CD4-positive, alpha-beta memory T cell (primary cell): ENCODE measurements at regions not wholly inside any gene's neighbourhood (a gene's known extent, or its start where the extent isn't known, plus 50 kb on each side); places are given as distances from the start of the nearest gene placed in this dataset.

Experiments used
- CTCF ChIA-PET: fragments of 350-600 bp; sonication (Branson Sonifier 250); formaldehyde crosslinking; loops from one replicate; lab custom pipeline; 2021; ENCODE audit warnings: inconsistent platforms; ENCODE audit not compliant: partially characterized antibody; lab: Charles Lee
- POLR2A ChIA-PET: fragments of 350-600 bp; sonication (Branson Sonifier 250); formaldehyde crosslinking; loops from one replicate; lab custom pipeline; 2021; ENCODE audit not compliant: partially characterized antibody; lab: Charles Lee
- DNase-seq, 5 donors: peaks; one replicate each; pipeline versions ENCODE4 v3.0.0 to v3.0.0-alpha.2; 2020 to 2022; ENCODE audit warnings: mixed read lengths in 1 of 5
- H3K27ac ChIP-seq: one replicate; pipeline ENCODE4 v1.7.0; 2013; ENCODE audit warnings: low read depth, low read length
- H3K27me3 ChIP-seq: 2 replicates; pipeline ENCODE4 v1.7.0; 2013; ENCODE audit warnings: mild to moderate bottlenecking, low read length, moderate library complexity; ENCODE audit not compliant: insufficient read depth
- H3K36me3 ChIP-seq: 2 replicates; pipeline ENCODE4 v1.7.0; 2013; ENCODE audit warnings: mild to moderate bottlenecking, low read length, moderate library complexity; ENCODE audit not compliant: insufficient read depth
- H3K4me1 ChIP-seq: 2 replicates; pipeline ENCODE4 v1.7.0; 2013; ENCODE audit warnings: mild to moderate bottlenecking, low read length, moderate library complexity; ENCODE audit not compliant: insufficient read depth
- H3K4me3 ChIP-seq, 2 donors: one replicate each; pipeline ENCODE4 v1.7.0; 2013; ENCODE audit warnings: low read length in 2 of 2, mild to moderate bottlenecking in 1 of 2
- H3K9me3 ChIP-seq, 2 donors: one replicate each; pipeline ENCODE4 v1.7.0; 2013; ENCODE audit warnings: low read length in 2 of 2, control low read depth in 1 of 2; ENCODE audit not compliant: control insufficient read depth in 1 of 2
- H3K27ac Mint-ChIP-seq, 7 donors: one replicate each; pipeline ENCODE4 v1.8.0; 2020 to 2021; ENCODE audit warnings: mixed read lengths in 7 of 7, mild to moderate bottlenecking in 6 of 7, inconsistent platforms in 3 of 7, moderate library complexity in 3 of 7
- H3K27me3 Mint-ChIP-seq, 2 donors: one replicate each; pipeline ENCODE4 v1.8.0; 2020 to 2021; ENCODE audit warnings: mixed read lengths in 2 of 2
- H3K36me3 Mint-ChIP-seq, 2 donors: one replicate each; pipeline ENCODE4 v1.8.0; 2020 to 2021; ENCODE audit warnings: mixed read lengths in 2 of 2, inconsistent platforms in 1 of 2, mild to moderate bottlenecking in 1 of 2
- H3K4me1 Mint-ChIP-seq, 4 donors: one replicate each; pipeline ENCODE4 v1.8.0; 2020 to 2021; ENCODE audit warnings: mixed read lengths in 4 of 4, mild to moderate bottlenecking in 1 of 4
- H3K4me3 Mint-ChIP-seq, 8 donors: one replicate each; pipeline ENCODE4 v1.8.0; 2020 to 2021; ENCODE audit warnings: mixed read lengths in 8 of 8, mild to moderate bottlenecking in 7 of 8, moderate library complexity in 6 of 8, inconsistent platforms in 3 of 8
- H3K9me3 Mint-ChIP-seq, 8 donors: one replicate each; pipeline ENCODE4 v1.8.0; 2020 to 2021; ENCODE audit warnings: mixed read lengths in 8 of 8, mild to moderate bottlenecking in 5 of 8, inconsistent platforms in 3 of 8, moderate library complexity in 1 of 8
- intact Hi-C: fragments of 100-400 bp; cut with micrococcal nuclease; formaldehyde crosslinking; loops from one replicate; pipeline ENCODE4 v1.15.1; 2023

GRCh38 chr7:131203291-131203976, 124.2 kb upstream of the MKLN1 start:
- H3K9me3 Mint-ChIP-seq: peaks cover 0 to 2% (median 0%) of the 10 kb centered on the region in 8 donors
- H3K4me3 Mint-ChIP-seq: no peak overlapping the region
- H3K27ac Mint-ChIP-seq: no peak overlapping the region
- POLR2A ChIA-PET: no interaction called here
- CTCF ChIA-PET: interaction anchor here (1.1 kb wide), 1 partner anchor 14 kb away, joined by 4 read pairs; no protein-coding TSS in a partner anchor
- H3K4me3 ChIP-seq: no peak overlapping the region
- no peak overlapping the region for H3K27ac ChIP-seq
- no peaks in the 10 kb centered on the region for H3K4me1 ChIP-seq
- intact Hi-C loops: no loop called here
- no peaks in the 10 kb centered on the region for H3K27me3 ChIP-seq
- no peaks in the 10 kb centered on the region for H3K36me3 Mint-ChIP-seq
- H3K36me3 ChIP-seq: no peaks in the 10 kb centered on the region
- H3K9me3 ChIP-seq: no peaks in the 10 kb centered on the region
- DNase-seq: no peak
- H3K27me3 Mint-ChIP-seq: no peaks in the 10 kb centered on the region
- no peaks in the 10 kb centered on the region for H3K4me1 Mint-ChIP-seq

DNA sequence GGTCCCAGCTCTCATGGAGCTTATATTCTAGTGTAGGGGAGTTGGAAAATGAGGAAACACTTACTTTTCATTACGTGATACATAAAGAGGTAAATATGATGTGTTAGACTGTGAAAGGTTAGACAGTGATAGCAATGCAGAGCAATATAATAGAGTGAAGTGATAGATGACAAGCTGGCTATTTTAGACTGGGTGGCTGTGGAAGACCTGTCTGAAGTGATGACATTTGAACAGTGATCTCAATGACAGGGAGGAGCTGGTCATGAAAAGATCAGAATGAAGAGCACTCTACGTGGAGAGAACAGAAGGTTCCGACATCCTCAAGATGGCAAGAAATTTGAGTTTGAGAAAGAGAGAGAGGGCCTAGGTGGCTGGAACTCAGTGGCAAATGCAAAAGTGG, 118.9 kb upstream of the MKLN1 start:
- no peak for DNase-seq
- H3K36me3 Mint-ChIP-seq: no peaks in the 10 kb centered on the region
- peaks cover 0 to 2% (median 0%) of the 10 kb centered on the region in 8 donors for H3K9me3 Mint-ChIP-seq
- ChIA-PET POLR2A (no interaction called here), CTCF (interaction anchor here (2.0 kb wide), 1 partner anchor 18 kb away, joined by 4 read pairs; no protein-coding TSS in a partner anchor)
- no peaks in the 10 kb centered on the region for H3K9me3 ChIP-seq
- no peaks in the 10 kb centered on the region for H3K27me3 ChIP-seq
- H3K4me3 ChIP-seq: no peak overlapping the region
- H3K4me1 Mint-ChIP-seq: peaks cover 0 to 1% (median 0%) of the 10 kb centered on the region in 4 donors
- intact Hi-C loops: no loop called here
- no peaks in the 10 kb centered on the region for H3K36me3 ChIP-seq
- H3K27me3 Mint-ChIP-seq: no peaks in the 10 kb centered on the region
- H3K4me3 Mint-ChIP-seq: no peak overlapping the region
- H3K27ac ChIP-seq: no peak overlapping the region
- H3K4me1 ChIP-seq: no peaks in the 10 kb centered on the region
- H3K27ac Mint-ChIP-seq: no peak overlapping the region

- CTCF ChIA-PET: interaction anchor here (0.6 to 2.0 kb wide), 2 partner anchors 20 to 115 kb away, joined by 3 to 4 read pairs; no protein-coding TSS in a partner anchor
- Mint-ChIP-seq H3K9me3 (peaks cover 0 to 2% (median 0%) of the 10 kb centered on the region in 8 donors), H3K27ac (peak overlapping the region in 1 of 7 donors; percentile 35), H3K36me3 (no peaks in the 10 kb centered on the region), H3K4me3 (no peak overlapping the region), H3K4me1 (peaks cover 0 to 1% (median 0%) of the 10 kb centered on the region in 4 donors), H3K27me3 (no peaks in the 10 kb centered on the region)
- H3K27ac ChIP-seq: no peak overlapping the region
- H3K36me3 ChIP-seq: no peaks in the 10 kb centered on the region
- intact Hi-C loops: no loop called here
- no peaks in the 10 kb centered on the region for H3K27me3 ChIP-seq
- DNase-seq: no peak
- POLR2A ChIA-PET: interaction anchor here (0.7 kb wide), 1 partner anchor 107 kb away, joined by 3 read pairs; no protein-coding TSS in a partner anchor
- no peak overlapping the region for H3K4me3 ChIP-seq
- no peaks in the 10 kb centered on the region for H3K9me3 ChIP-seq
- H3K4me1 ChIP-seq: no peaks in the 10 kb centered on the region
Measured at GRCh38 chr7:131210618-131211017, 117.1 kb upstream of the MKLN1 start.

- intact Hi-C loops: no loop called here
- ChIA-PET POLR2A (no interaction called here), CTCF (no interaction called here)
- Histone ChIP-seq H3K36me3 (no peaks in the 10 kb centered on the region), H3K9me3 (no peaks in the 10 kb centered on the region), H3K27ac (no peak overlapping the region), H3K4me1 (no peaks in the 10 kb centered on the region), H3K27me3 (no peaks in the 10 kb centered on the region), H3K4me3 (no peak overlapping the region)
- Mint-ChIP-seq H3K36me3 (no peaks in the 10 kb centered on the region), H3K4me3 (no peak overlapping the region), H3K9me3 (peaks cover 0 to 2% (median 0%) of the 10 kb centered on the region in 8 donors), H3K27me3 (no peaks in the 10 kb centered on the region), H3K27ac (peak overlapping the region in 1 of 7 donors; percentile 48), H3K4me1 (peaks cover 0 to 1% (median 0%) of the 10 kb centered on the region in 4 donors)
- DNase-seq: no peak
Measured at GRCh38 chr7:131211500-131211899, 116.2 kb upstream of the MKLN1 start.

DNA sequence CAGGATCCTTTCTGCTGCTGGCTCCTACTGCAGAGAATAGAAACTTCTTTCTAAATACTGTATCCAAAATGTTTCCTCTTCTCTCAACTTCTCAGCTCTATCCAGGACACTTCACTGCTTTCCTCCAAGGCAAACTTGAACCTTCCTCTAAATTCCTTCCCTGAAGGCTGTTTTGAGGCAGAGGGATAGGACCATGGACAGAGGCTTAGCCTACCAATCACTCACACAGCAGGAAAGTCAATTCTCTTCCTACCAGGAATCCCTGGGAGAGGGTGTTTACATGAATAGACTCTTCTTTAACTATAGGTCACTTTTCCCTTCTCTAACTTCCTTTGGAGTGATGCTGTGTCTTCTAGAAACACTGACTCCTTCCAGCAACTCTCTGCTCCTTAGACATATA, 115.6 kb upstream of the MKLN1 start:
- no peaks in the 10 kb centered on the region for H3K27me3 Mint-ChIP-seq
- H3K4me3 ChIP-seq: no peak overlapping the region
- H3K27me3 ChIP-seq: no peaks in the 10 kb centered on the region
- H3K27ac Mint-ChIP-seq: no peak overlapping the region
- DNase-seq: no peak
- no peak overlapping the region for H3K27ac ChIP-seq
- no peaks in the 10 kb centered on the region for H3K4me1 ChIP-seq
- H3K4me3 Mint-ChIP-seq: peak overlapping the region in 1 of 8 donors; percentile 58
- no peaks in the 10 kb centered on the region for H3K36me3 ChIP-seq
- H3K9me3 Mint-ChIP-seq: peaks cover 0 to 2% (median 0%) of the 10 kb centered on the region in 8 donors
- intact Hi-C loops: no loop called here
- POLR2A ChIA-PET: no interaction called here
- H3K4me1 Mint-ChIP-seq: peaks cover 0 to 1% (median 0%) of the 10 kb centered on the region in 4 donors
- CTCF ChIA-PET: no interaction called here
- H3K9me3 ChIP-seq: no peaks in the 10 kb centered on the region
- H3K36me3 Mint-ChIP-seq: no peaks in the 10 kb centered on the region

- ChIA-PET POLR2A (no interaction called here), CTCF (no interaction called here)
- H3K27me3 Mint-ChIP-seq: no peaks in the 10 kb centered on the region
- H3K4me1 Mint-ChIP-seq: peaks cover 0 to 8% (median 3%) of the 10 kb centered on the region in 4 donors
- H3K36me3 Mint-ChIP-seq: peaks cover 0 to 3% of the 10 kb centered on the region in 2 donors
- H3K27me3 ChIP-seq: no peaks in the 10 kb centered on the region
- H3K9me3 Mint-ChIP-seq: peaks cover 0 to 7% (median 1%) of the 10 kb centered on the region in 8 donors
- DNase-seq: no peak
- no peak overlapping the region for H3K27ac ChIP-seq
- no peaks in the 10 kb centered on the region for H3K4me1 ChIP-seq
- H3K36me3 ChIP-seq: no peaks in the 10 kb centered on the region
- H3K9me3 ChIP-seq: no peaks in the 10 kb centered on the region
- no peak overlapping the region for H3K4me3 Mint-ChIP-seq
- H3K4me3 ChIP-seq: no peak overlapping the region
- intact Hi-C loops: no loop called here
- no peak overlapping the region for H3K27ac Mint-ChIP-seq
Measured at GRCh38 chr7:131218727-131219128, 108.9 kb upstream of the MKLN1 start.

GRCh38 chr7:131219312-131220041, 108.2 kb upstream of the MKLN1 start:
- Histone ChIP-seq H3K36me3 (no peaks in the 10 kb centered on the region), H3K27me3 (no peaks in the 10 kb centered on the region), H3K4me1 (no peaks in the 10 kb centered on the region), H3K27ac (no peak overlapping the region), H3K4me3 (no peak overlapping the region), H3K9me3 (no peaks in the 10 kb centered on the region)
- ChIA-PET POLR2A (no interaction called here), CTCF (no interaction called here)
- no peak overlapping the region for H3K4me3 Mint-ChIP-seq
- peaks cover 0 to 8% (median 3%) of the 10 kb centered on the region in 4 donors for H3K4me1 Mint-ChIP-seq
- no peak for DNase-seq
- intact Hi-C loops: no loop called here
- peak overlapping the region in 1 of 7 donors; percentile 26 for H3K27ac Mint-ChIP-seq
- peaks cover 0 to 3% of the 10 kb centered on the region in 2 donors for H3K36me3 Mint-ChIP-seq
- no peaks in the 10 kb centered on the region for H3K27me3 Mint-ChIP-seq
- peaks cover 0 to 7% (median 1%) of the 10 kb centered on the region in 8 donors for H3K9me3 Mint-ChIP-seq
